ENCODE measurements at regions not wholly inside any gene's neighbourhood (a gene's known extent, or its start where the extent isn't known, plus 50 kb on each side); places are given as distances from the start of the nearest gene placed in this dataset.

DNA sequence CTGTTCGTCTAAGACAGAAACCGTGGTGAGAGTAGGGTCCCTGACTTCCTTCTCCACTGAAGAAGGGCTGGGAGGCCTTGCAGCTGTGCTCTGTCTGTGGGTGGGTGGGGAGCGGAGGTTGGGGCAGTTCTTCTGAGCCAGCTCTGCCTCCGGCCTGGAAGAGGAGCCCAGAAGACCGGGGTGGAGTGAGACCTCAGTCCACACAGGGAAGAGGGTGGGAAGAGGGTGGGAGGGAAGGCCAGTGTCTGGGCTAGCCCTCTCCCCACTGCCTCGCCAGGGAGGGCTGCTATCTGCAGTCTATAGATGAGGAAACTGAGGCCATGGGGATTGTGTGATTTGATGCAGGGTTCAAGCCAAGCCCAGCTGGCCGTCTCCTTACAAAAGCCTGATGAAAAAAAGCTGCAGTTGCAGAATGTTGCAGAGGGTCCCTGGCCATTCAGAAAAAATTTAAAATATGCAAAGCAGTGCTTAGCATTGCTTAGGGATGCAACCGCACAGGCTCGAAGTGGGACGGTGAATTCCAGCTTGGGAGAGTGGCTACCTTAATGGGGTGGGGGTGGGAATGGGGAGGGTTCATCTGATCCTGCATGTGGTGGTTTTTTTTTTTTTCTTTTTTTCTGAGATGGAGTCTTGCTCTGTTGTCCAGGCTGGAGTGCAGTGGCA lies 181.6 kb upstream of the HS6ST1 start:
- H3K9me3 ChIP-seq, result no peaks in the 10 kb centered on the region
- whole genome bisulfite sequencing, 2 donors, result 77 to 93% methylated on average over 10 of the region's 10 CpGs
- no peak overlapping the region for H3K27ac ChIP-seq
- intact Hi-C loops (cut with DNase I), result no loop called here
- H3K36me3 ChIP-seq (replicated peaks in 1 of 2; ENCODE audit: insufficient read depth in 1 of 2, low read depth in 2 of 2), result no peaks in the 10 kb centered on the region
- H3K27me3 ChIP-seq, result no peaks in the 10 kb centered on the region
- no peak overlapping the region for H3K4me3 ChIP-seq
- ATAC-seq, result no peak
- TF ChIP-seq, protein P1, sequence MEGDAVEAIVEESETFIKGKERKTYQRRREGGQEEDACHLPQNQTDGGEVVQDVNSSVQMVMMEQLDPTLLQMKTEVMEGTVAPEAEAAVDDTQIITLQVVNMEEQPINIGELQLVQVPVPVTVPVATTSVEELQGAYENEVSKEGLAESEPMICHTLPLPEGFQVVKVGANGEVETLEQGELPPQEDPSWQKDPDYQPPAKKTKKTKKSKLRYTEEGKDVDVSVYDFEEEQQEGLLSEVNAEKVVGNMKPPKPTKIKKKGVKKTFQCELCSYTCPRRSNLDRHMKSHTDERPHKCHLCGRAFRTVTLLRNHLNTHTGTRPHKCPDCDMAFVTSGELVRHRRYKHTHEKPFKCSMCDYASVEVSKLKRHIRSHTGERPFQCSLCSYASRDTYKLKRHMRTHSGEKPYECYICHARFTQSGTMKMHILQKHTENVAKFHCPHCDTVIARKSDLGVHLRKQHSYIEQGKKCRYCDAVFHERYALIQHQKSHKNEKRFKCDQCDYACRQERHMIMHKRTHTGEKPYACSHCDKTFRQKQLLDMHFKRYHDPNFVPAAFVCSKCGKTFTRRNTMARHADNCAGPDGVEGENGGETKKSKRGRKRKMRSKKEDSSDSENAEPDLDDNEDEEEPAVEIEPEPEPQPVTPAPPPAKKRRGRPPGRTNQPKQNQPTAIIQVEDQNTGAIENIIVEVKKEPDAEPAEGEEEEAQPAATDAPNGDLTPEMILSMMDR (IDR thresholded peaks at IDR 0.05), result no peak
- no peak for TF ChIP-seq POLR2A (IDR thresholded peaks at IDR 0.05)
- peaks cover 11% of the 10 kb centered on the region for H3K4me1 ChIP-seq
- no peak for DNase-seq

DNA sequence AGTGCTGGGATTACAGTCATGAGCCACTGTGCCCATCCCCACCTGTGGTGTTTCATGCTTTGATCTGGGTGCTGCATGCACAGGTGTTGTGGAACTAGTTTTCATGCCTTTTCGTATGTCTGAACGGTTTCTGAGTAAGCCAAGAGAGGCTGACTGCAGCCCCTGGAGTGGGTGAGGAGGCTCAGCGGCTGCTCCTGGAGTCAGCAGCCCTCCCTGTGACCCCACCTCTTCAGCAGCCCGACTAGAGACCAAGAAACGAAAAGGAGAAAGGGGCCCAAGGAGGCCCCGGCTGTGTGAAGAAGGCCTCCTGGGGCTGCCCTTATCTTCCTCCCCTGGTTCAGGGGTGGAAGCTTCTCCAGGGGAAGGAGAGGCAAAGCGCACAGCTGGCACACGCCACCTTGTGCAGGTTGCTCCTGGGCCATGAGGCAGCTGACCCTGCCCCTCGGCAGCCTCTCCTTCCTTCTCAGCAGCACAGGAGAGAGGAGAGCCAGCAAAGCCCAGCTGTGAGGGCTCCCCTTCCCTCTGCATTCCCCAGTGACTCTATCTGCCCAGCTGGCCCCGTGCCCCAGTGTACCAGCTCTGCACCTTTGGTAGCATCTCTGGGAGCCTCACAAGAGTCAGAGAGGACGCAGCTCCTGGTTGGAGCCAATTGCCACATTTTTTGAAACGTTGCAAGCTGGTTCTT lies 182.5 kb upstream of the HS6ST1 start:
- H3K36me3 ChIP-seq (replicated peaks in 1 of 2; ENCODE audit: insufficient read depth in 1 of 2, low read depth in 2 of 2), result no peaks in the 10 kb centered on the region
- peaks cover 6% of the 10 kb centered on the region for H3K4me1 ChIP-seq
- no peak overlapping the region for H3K4me3 ChIP-seq
- no peak overlapping the region for H3K27ac ChIP-seq
- intact Hi-C loops (cut with DNase I), result no loop called here
- WGBS, 2 donors, result 83 to 93% methylated on average over 11 to 12 of the region's 12 CpGs
- no peak for TF ChIP-seq POLR2A (IDR thresholded peaks at IDR 0.05)
- TF ChIP-seq, protein P1 (IDR thresholded peaks at IDR 0.05), result no peak
- no peak for DNase-seq
- no peaks in the 10 kb centered on the region for H3K9me3 ChIP-seq
- H3K27me3 ChIP-seq, result no peaks in the 10 kb centered on the region
- no peak for ATAC-seq

DNA sequence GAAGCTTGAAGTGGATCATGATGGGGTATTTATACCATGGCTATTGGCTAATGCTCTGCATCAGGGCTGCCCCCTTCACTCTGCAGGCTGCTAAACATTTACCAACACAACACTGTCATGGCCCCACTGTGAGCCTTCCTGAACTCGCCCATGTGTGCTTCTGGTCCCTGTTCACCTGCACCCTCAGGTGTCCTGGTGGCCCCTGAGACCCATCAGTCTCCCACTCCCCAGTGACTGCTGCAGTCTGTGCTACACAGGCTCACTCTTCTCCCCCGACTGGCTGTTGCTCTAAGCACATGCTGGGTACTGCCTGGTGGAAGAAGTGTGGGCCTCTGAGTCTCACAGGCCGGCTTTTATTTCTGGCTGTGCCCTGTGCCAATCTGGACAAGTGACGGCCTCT lies 183.0 kb upstream of the HS6ST1 start:
- TF ChIP-seq, protein P1 (IDR thresholded peaks at IDR 0.05), result no peak
- no peak for TF ChIP-seq POLR2A (IDR thresholded peaks at IDR 0.05)
- H3K27me3 ChIP-seq, result no peaks in the 10 kb centered on the region
- no peak overlapping the region for H3K4me3 ChIP-seq
- no peak for ATAC-seq
- no peaks in the 10 kb centered on the region for H3K9me3 ChIP-seq
- 83 to 90% methylated on average over 3 to 4 of the region's 4 CpGs for WGBS, 2 donors
- no peak for DNase-seq
- no peak overlapping the region for H3K27ac ChIP-seq
- intact Hi-C loops (cut with DNase I), result no loop called here
- H3K4me1 ChIP-seq, result peaks cover 6% of the 10 kb centered on the region
- H3K36me3 ChIP-seq (replicated peaks in 1 of 2; ENCODE audit: insufficient read depth in 1 of 2, low read depth in 2 of 2), result no peaks in the 10 kb centered on the region

DNA sequence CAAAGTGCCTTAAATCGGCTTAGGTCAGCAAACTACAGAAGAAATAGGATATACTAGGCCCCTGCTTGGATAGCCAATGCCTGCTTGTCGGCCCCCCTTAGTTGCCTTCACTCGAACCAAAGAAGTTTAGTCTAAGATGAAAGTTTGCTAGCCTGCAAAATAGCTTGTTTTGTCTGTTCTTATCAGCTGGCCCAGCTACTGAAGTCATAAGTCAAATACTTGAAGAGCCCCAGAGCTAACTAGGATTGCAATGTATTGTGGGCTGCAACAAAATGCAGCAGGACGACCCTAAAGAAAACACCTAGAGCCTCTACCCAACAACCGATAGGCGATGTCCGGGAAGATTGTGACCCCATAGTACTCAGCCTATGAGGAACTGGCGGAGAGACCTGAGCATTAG lies 183.5 kb upstream of the HS6ST1 start:
- no peaks in the 10 kb centered on the region for H3K9me3 ChIP-seq
- no peak overlapping the region for H3K27ac ChIP-seq
- no peak for TF ChIP-seq POLR2A (IDR thresholded peaks at IDR 0.05)
- TF ChIP-seq, protein P1 (IDR thresholded peaks at IDR 0.05), result no peak
- H3K36me3 ChIP-seq (replicated peaks in 1 of 2; ENCODE audit: insufficient read depth in 1 of 2, low read depth in 2 of 2), result no peaks in the 10 kb centered on the region
- ATAC-seq, result no peak
- no peaks in the 10 kb centered on the region for H3K27me3 ChIP-seq
- no peak for DNase-seq
- intact Hi-C loops (cut with DNase I), result no loop called here
- H3K4me3 ChIP-seq, result no peak overlapping the region
- WGBS, 2 donors, result 91% methylated on average over 8 of the region's 8 CpGs
- H3K4me1 ChIP-seq, result peaks cover 6% of the 10 kb centered on the region
